ENCODE measurements at regions not wholly inside any gene's neighbourhood (a gene's known extent, or its start where the extent isn't known, plus 50 kb on each side); places are given as distances from the start of the nearest gene placed in this dataset.

DNA sequence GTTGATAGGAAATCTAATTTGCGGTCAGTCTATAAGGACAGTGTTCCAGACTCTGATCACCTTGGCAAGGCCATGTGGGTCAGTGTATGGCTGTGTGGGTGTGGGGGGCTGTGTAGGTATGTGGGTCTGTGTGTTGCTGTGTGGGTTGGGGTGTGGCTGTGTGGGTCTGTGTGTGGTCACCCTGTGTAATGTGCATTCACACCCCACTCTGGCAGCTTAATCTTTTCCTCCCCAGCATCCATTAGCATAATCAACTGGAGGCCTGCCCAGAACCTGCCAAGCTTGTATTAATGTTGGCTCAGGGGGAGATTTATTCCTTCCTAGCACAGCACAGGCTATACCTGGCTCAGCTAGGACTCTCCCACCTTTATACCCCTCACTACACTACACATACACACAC, 203.2 kb downstream of the TUBA3C start:
- Histone ChIP-seq H3K4me1 (ENCODE audit: insufficient read depth, low read length, severe bottlenecking) (no peaks in the 10 kb centered on the region), H3K27ac (ENCODE audit: low read depth, low read length, poor library complexity, severe bottlenecking) (no peak overlapping the region), H3K27me3 (ENCODE audit: insufficient read depth, low read length) (no peaks in the 10 kb centered on the region), H2AFZ (ENCODE audit: low read length) (no peak overlapping the region), H4K20me1 (ENCODE audit: insufficient read depth, low read length) (no peaks in the 10 kb centered on the region), H3K79me2 (ENCODE audit: insufficient read depth, low read length) (no peaks in the 10 kb centered on the region), H3K4me2 (ENCODE audit: low read length) (no peak overlapping the region), H3K9me3 (ENCODE audit: low read length) (no peaks in the 10 kb centered on the region), H3K36me3 (ENCODE audit: insufficient read depth, low read length) (no peaks in the 10 kb centered on the region), H3F3A (ENCODE audit: insufficient read depth, low read length) (no peaks in the 10 kb centered on the region), H3K4me3 (ENCODE audit: low read depth, low read length, poor library complexity, severe bottlenecking) (no peak overlapping the region), H3K9me2 (ENCODE audit: low read depth, low read length) (no peaks in the 10 kb centered on the region), H3K9ac (ENCODE audit: low read length) (no peak overlapping the region)
- no peak for TF ChIP-seq EZH2 (IDR thresholded peaks at IDR 0.05; ENCODE audit: borderline replicate concordance, low read length)
- TF ChIP-seq, protein P1, sequence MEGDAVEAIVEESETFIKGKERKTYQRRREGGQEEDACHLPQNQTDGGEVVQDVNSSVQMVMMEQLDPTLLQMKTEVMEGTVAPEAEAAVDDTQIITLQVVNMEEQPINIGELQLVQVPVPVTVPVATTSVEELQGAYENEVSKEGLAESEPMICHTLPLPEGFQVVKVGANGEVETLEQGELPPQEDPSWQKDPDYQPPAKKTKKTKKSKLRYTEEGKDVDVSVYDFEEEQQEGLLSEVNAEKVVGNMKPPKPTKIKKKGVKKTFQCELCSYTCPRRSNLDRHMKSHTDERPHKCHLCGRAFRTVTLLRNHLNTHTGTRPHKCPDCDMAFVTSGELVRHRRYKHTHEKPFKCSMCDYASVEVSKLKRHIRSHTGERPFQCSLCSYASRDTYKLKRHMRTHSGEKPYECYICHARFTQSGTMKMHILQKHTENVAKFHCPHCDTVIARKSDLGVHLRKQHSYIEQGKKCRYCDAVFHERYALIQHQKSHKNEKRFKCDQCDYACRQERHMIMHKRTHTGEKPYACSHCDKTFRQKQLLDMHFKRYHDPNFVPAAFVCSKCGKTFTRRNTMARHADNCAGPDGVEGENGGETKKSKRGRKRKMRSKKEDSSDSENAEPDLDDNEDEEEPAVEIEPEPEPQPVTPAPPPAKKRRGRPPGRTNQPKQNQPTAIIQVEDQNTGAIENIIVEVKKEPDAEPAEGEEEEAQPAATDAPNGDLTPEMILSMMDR (IDR thresholded peaks at IDR 0.05; ENCODE audit: low read length), result no peak

DNA sequence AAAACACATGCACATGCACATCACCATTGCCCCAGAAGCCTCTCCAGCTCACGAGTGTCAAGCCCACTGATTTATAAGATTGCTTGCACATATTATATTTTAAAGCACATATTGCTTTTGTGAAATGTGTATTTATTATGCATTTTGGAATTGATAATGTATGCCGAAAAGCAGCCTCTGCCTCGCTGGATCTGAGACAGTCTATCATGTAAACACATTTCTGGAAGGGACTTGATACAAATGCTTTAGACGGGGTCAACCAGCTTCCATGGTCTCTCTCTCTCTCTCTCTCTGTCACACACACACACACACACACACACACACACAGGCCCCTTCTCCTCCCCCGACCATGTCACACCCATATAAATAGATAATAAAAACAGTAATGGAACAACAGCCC, 203.8 kb downstream of the TUBA3C start:
- Histone ChIP-seq H3K36me3 (ENCODE audit: insufficient read depth, low read length) (no peaks in the 10 kb centered on the region), H3K27me3 (ENCODE audit: insufficient read depth, low read length) (no peaks in the 10 kb centered on the region), H3K4me2 (ENCODE audit: low read length) (no peak overlapping the region), H3K9me3 (ENCODE audit: low read length) (no peaks in the 10 kb centered on the region), H3K9ac (ENCODE audit: low read length) (no peak overlapping the region), H3K27ac (ENCODE audit: low read depth, low read length, poor library complexity, severe bottlenecking) (no peak overlapping the region), H3K79me2 (ENCODE audit: insufficient read depth, low read length) (no peaks in the 10 kb centered on the region), H2AFZ (ENCODE audit: low read length) (no peak overlapping the region), H4K20me1 (ENCODE audit: insufficient read depth, low read length) (no peaks in the 10 kb centered on the region), H3K9me2 (ENCODE audit: low read depth, low read length) (no peaks in the 10 kb centered on the region), H3K4me1 (ENCODE audit: insufficient read depth, low read length, severe bottlenecking) (no peaks in the 10 kb centered on the region), H3K4me3 (ENCODE audit: low read depth, low read length, poor library complexity, severe bottlenecking) (no peak overlapping the region), H3F3A (ENCODE audit: insufficient read depth, low read length) (no peaks in the 10 kb centered on the region)
- TF ChIP-seq, protein P1 (IDR thresholded peaks at IDR 0.05; ENCODE audit: low read length), result no peak
- no peak for TF ChIP-seq EZH2 (IDR thresholded peaks at IDR 0.05; ENCODE audit: borderline replicate concordance, low read length)

- H3K9me3 ChIP-seq (ENCODE audit: low read length), result no peaks in the 10 kb centered on the region
- no peaks in the 10 kb centered on the region for H3K9me2 ChIP-seq (ENCODE audit: low read depth, low read length)
- TF ChIP-seq, protein P1 (IDR thresholded peaks at IDR 0.05; ENCODE audit: low read length), result no peak
- no peak for TF ChIP-seq EZH2 (IDR thresholded peaks at IDR 0.05; ENCODE audit: borderline replicate concordance, low read length)
- H3F3A ChIP-seq (ENCODE audit: insufficient read depth, low read length), result no peaks in the 10 kb centered on the region
- no peaks in the 10 kb centered on the region for H3K27me3 ChIP-seq (ENCODE audit: insufficient read depth, low read length)
- no peak overlapping the region for H3K4me3 ChIP-seq (ENCODE audit: low read depth, low read length, poor library complexity, severe bottlenecking)
- H3K27ac ChIP-seq (ENCODE audit: low read depth, low read length, poor library complexity, severe bottlenecking), result no peak overlapping the region
- H3K4me1 ChIP-seq (ENCODE audit: insufficient read depth, low read length, severe bottlenecking), result no peaks in the 10 kb centered on the region
- no peak overlapping the region for H3K4me2 ChIP-seq (ENCODE audit: low read length)
- H3K9ac ChIP-seq (ENCODE audit: low read length), result no peak overlapping the region
- H2AFZ ChIP-seq (ENCODE audit: low read length), result no peak overlapping the region
- H4K20me1 ChIP-seq (ENCODE audit: insufficient read depth, low read length), result no peaks in the 10 kb centered on the region
- no peaks in the 10 kb centered on the region for H3K36me3 ChIP-seq (ENCODE audit: insufficient read depth, low read length)
- no peaks in the 10 kb centered on the region for H3K79me2 ChIP-seq (ENCODE audit: insufficient read depth, low read length)
These were observed 209.9 kb downstream of the TUBA3C start for GRCh38 chr13:18971576-18972219.
